Activated CD4-positive, CD25-positive, alpha-beta regulatory T cell treated with anti-CD3 and anti-CD28 coated beads, Interleukin-2, amount 50 U/mL, for 24 hours (primary cell): ENCODE measurements at regions not wholly inside any gene's neighbourhood (a gene's known extent, or its start where the extent isn't known, plus 50 kb on each side); places are given as distances from the start of the nearest gene placed in this dataset.

ENCODE experiments used
- ATAC-seq, 2 donors: fragments of 150-1000 bp; cut with Tn5 transposase; one replicate each; pipeline ENCODE4 v1.10.0; 2021; ENCODE audit warnings: mild to moderate bottlenecking in 1 of 2, moderate library complexity in 1 of 2

- no peak for ATAC-seq
Measured at GRCh38 chr4:12827966-12828365, 656.2 kb downstream of the RAB28 start.

GRCh38 chr4:12791536-12791935 is 692.6 kb downstream of the RAB28 start:
- no peak for ATAC-seq

GRCh38 chr4:12787261-12787660 is 696.9 kb downstream of the RAB28 start:
- ATAC-seq, result no peak

- no peak for ATAC-seq
Measured at GRCh38 chr4:12778706-12779105, 705.4 kb downstream of the RAB28 start.

GRCh38 chr4:12778191-12778590 is 705.9 kb downstream of the RAB28 start:
- no peak for ATAC-seq

- ATAC-seq, result no peak
Measured at GRCh38 chr4:12770351-12770750, 713.8 kb downstream of the RAB28 start.

- peak in 1 of 2 donors; percentile 20 for ATAC-seq
Measured at GRCh38 chr4:12761694-12762093, 722.4 kb downstream of the RAB28 start.

GRCh38 chr4:12747154-12747553 is 737.0 kb downstream of the RAB28 start:
- no peak for ATAC-seq

GRCh38 chr4:12746221-12746620 is 737.9 kb downstream of the RAB28 start:
- ATAC-seq, result no peak

GRCh38 chr4:12734586-12734985 is 749.6 kb downstream of the RAB28 start:
- no peak for ATAC-seq

GRCh38 chr4:12729384-12729783 is 754.8 kb downstream of the RAB28 start:
- ATAC-seq, result no peak

- no peak for ATAC-seq
Measured at GRCh38 chr4:12724510-12724909, 759.6 kb downstream of the RAB28 start.

- no peak for ATAC-seq
Measured at GRCh38 chr4:12723849-12724447, 760.2 kb downstream of the RAB28 start.

- ATAC-seq, result no peak
Measured at GRCh38 chr4:12716896-12717295, 767.2 kb downstream of the RAB28 start.

- no peak for ATAC-seq
Measured at GRCh38 chr4:12712648-12713339, 771.3 kb downstream of the RAB28 start.

GRCh38 chr4:12707381-12708175 is 776.6 kb downstream of the RAB28 start:
- no peak for ATAC-seq

GRCh38 chr4:12703036-12703435 is 781.1 kb downstream of the RAB28 start:
- ATAC-seq, result no peak

- no peak for ATAC-seq
Measured at GRCh38 chr4:12701384-12701783, 782.8 kb downstream of the RAB28 start.

- no peak for ATAC-seq
Measured at GRCh38 chr4:12697970-12698369, 786.2 kb downstream of the RAB28 start.

GRCh38 chr4:12692815-12693214 is 791.3 kb downstream of the RAB28 start:
- ATAC-seq, result no peak

GRCh38 chr4:12691168-12691567 is 793.0 kb downstream of the RAB28 start:
- ATAC-seq, result no peak

- ATAC-seq, result no peak
Measured at GRCh38 chr4:12689457-12689856, 794.7 kb downstream of the RAB28 start.

- no peak for ATAC-seq
Measured at GRCh38 chr4:12679217-12679616, 804.9 kb downstream of the RAB28 start.

GRCh38 chr4:12674184-12674583 is 810.0 kb downstream of the RAB28 start:
- ATAC-seq, result no peak
